NT2/D1 (cell line): ENCODE measurements at regions not wholly inside any gene's neighbourhood (a gene's known extent, or its start where the extent isn't known, plus 50 kb on each side); places are given as distances from the start of the nearest gene placed in this dataset.
"Not testable (repeated sequence)": the region's sequence is repeated elsewhere in the genome, so short reads cannot be mapped to it uniquely, and the experiment has no call there.

Experiments
- DNase-seq: peaks from one replicate; pipeline ENCODE4 v3.0.0-alpha.2; 2011; ENCODE audit warnings: low read depth, low spot score
- H3K27me3 ChIP-seq: 2 replicates; pipeline ENCODE4 v1.6.0; 2011; ENCODE audit warnings: mild to moderate bottlenecking; ENCODE audit not compliant: insufficient read length, insufficient read depth
- H3K36me3 ChIP-seq: 2 replicates; pipeline ENCODE4 v1.6.1; 2011; ENCODE audit warnings: mild to moderate bottlenecking, low read length, mixed read lengths; ENCODE audit not compliant: insufficient read depth, insufficient read length
- H3K4me1 ChIP-seq: 2 replicates; pipeline ENCODE4 v1.5.1; 2011; ENCODE audit not compliant: insufficient read depth, insufficient read length
- H3K4me3 ChIP-seq: 2 replicates; pipeline ENCODE4 v1.5.1; 2011; ENCODE audit warnings: low read depth; ENCODE audit not compliant: insufficient read length
- H3K9ac ChIP-seq: 2 replicates; pipeline ENCODE4 v1.6.0; 2011; ENCODE audit warnings: low read depth; ENCODE audit not compliant: insufficient read length
- H3K9me3 ChIP-seq: 2 replicates; pipeline ENCODE4 v1.5.1; 2011; ENCODE audit warnings: mild to moderate bottlenecking, low read length; ENCODE audit not compliant: insufficient read depth
- SUZ12 ChIP-seq: IDR thresholded peaks from 2 replicates; pipeline ENCODE4 v1.6.1; 2011; ENCODE audit not compliant: insufficient read length, insufficient read depth; ENCODE audit errors: extremely low read depth
- YY1 ChIP-seq: IDR thresholded peaks from 2 replicates; pipeline ENCODE4 v1.6.1; 2011; ENCODE audit not compliant: insufficient read length, insufficient read depth
- ZNF274 ChIP-seq: IDR thresholded peaks from 2 replicates; pipeline ENCODE4 v1.6.1; 2011; ENCODE audit warnings: mild to moderate bottlenecking, low read depth, low read length

- H3K27me3 ChIP-seq, result no peaks in the 10 kb centered on the region
- H3K4me3 ChIP-seq, result no peak overlapping the region
- H3K9ac ChIP-seq, result no peak overlapping the region
- H3K9me3 ChIP-seq, result no peaks in the 10 kb centered on the region
- no peak for TF ChIP-seq YY1
- TF ChIP-seq ZNF274, result no peak
- no peak for TF ChIP-seq SUZ12
- DNase-seq, result no peak
- H3K4me1 ChIP-seq, result no peaks in the 10 kb centered on the region
- no peaks in the 10 kb centered on the region for H3K36me3 ChIP-seq
Measured at GRCh38 chr3:169007145-169007544, 656.4 kb downstream of the MECOM start.

- H3K36me3 ChIP-seq, H3K4me3 ChIP-seq, DNase-seq, H3K9me3 ChIP-seq, H3K9ac ChIP-seq, H3K27me3 ChIP-seq, H3K4me1 ChIP-seq: not testable (repeated sequence)
Measured at GRCh38 chr3:169006398-169006797, 657.1 kb downstream of the MECOM start.

GRCh38 chr3:169002689-169003088 is 660.8 kb downstream of the MECOM start:
- Histone ChIP-seq H3K27me3 (no peaks in the 10 kb centered on the region), H3K4me1 (no peaks in the 10 kb centered on the region), H3K9me3 (no peaks in the 10 kb centered on the region), H3K4me3 (no peak overlapping the region), H3K36me3 (no peaks in the 10 kb centered on the region), H3K9ac (no peak overlapping the region)
- TF ChIP-seq SUZ12, result no peak
- no peak for TF ChIP-seq ZNF274
- no peak for TF ChIP-seq YY1
- peak; percentile 11 for DNase-seq

GRCh38 chr3:168998792-168999191 is 664.7 kb downstream of the MECOM start:
- Histone ChIP-seq H3K9ac (no peak overlapping the region), H3K36me3 (no peaks in the 10 kb centered on the region), H3K27me3 (no peaks in the 10 kb centered on the region), H3K4me1 (no peaks in the 10 kb centered on the region), H3K4me3 (no peak overlapping the region), H3K9me3 (no peaks in the 10 kb centered on the region)
- no peak for TF ChIP-seq YY1
- TF ChIP-seq ZNF274, result no peak
- no peak for TF ChIP-seq SUZ12
- no peak for DNase-seq

GRCh38 chr3:168997488-168997887 is 666.0 kb downstream of the MECOM start:
- H3K4me1 ChIP-seq, result no peaks in the 10 kb centered on the region
- no peak for DNase-seq
- no peak overlapping the region for H3K9ac ChIP-seq
- H3K36me3 ChIP-seq, result no peaks in the 10 kb centered on the region
- no peaks in the 10 kb centered on the region for H3K9me3 ChIP-seq
- no peaks in the 10 kb centered on the region for H3K27me3 ChIP-seq
- H3K4me3 ChIP-seq, result no peak overlapping the region
- TF ChIP-seq YY1, result no peak
- no peak for TF ChIP-seq ZNF274
- no peak for TF ChIP-seq SUZ12

GRCh38 chr3:168996622-168997021 is 666.9 kb downstream of the MECOM start:
- H3K4me3 ChIP-seq, result no peak overlapping the region

GRCh38 chr3:168995129-168995528 is 668.4 kb downstream of the MECOM start:
- no peak for TF ChIP-seq YY1
- no peak for TF ChIP-seq ZNF274
- TF ChIP-seq SUZ12, result no peak
- Histone ChIP-seq H3K4me1 (no peaks in the 10 kb centered on the region), H3K27me3 (no peaks in the 10 kb centered on the region), H3K36me3 (no peaks in the 10 kb centered on the region), H3K9me3 (no peaks in the 10 kb centered on the region), H3K4me3 (no peak overlapping the region), H3K9ac (no peak overlapping the region)
- DNase-seq, result no peak

More at GRCh38 chr3:168996622-168997021, 666.9 kb downstream of the MECOM start:
- Histone ChIP-seq H3K27me3 (no peaks in the 10 kb centered on the region), H3K4me1 (no peaks in the 10 kb centered on the region), H3K9ac (no peak overlapping the region), H3K9me3 (no peaks in the 10 kb centered on the region), H3K36me3 (no peaks in the 10 kb centered on the region)
- no peak for DNase-seq
- TF ChIP-seq YY1 (no peak), ZNF274 (no peak), SUZ12 (no peak)

- Histone ChIP-seq H3K36me3 (no peaks in the 10 kb centered on the region), H3K9me3 (no peaks in the 10 kb centered on the region)
- TF ChIP-seq YY1 (no peak), SUZ12 (no peak), ZNF274 (no peak)
Measured at GRCh38 chr3:168991803-168992202, 671.7 kb downstream of the MECOM start.

More at GRCh38 chr3:168991803-168992202, 671.7 kb downstream of the MECOM start:
- H3K4me1 ChIP-seq, result no peaks in the 10 kb centered on the region
- no peak overlapping the region for H3K4me3 ChIP-seq
- H3K9ac ChIP-seq, result no peak overlapping the region
- H3K27me3 ChIP-seq, result no peaks in the 10 kb centered on the region
- no peak for DNase-seq
